Mucosa of descending colon (tissue), 3 donors: ENCODE measurements at regions not wholly inside any gene's neighbourhood (a gene's known extent, or its start where the extent isn't known, plus 50 kb on each side); places are given as distances from the start of the nearest gene placed in this dataset.
"Not testable (repeated sequence)": the region's sequence is repeated elsewhere in the genome, so short reads cannot be mapped to it uniquely, and the experiment has no call there.

Experiments used
- ATAC-seq: fragments of 200-7000 bp; cut with Tn5 transposase; one replicate; pipeline ENCODE4 v1.9.1; 2020; ENCODE audit warnings: mild to moderate bottlenecking, moderate library complexity
- DNase-seq, 3 donors: peaks; one replicate each; pipeline ENCODE4 v3.0.0-alpha.2; 2020
- H3K36me3 ChIP-seq: fragments of 200-600 bp; one replicate; pipeline ENCODE4 v1.8.0; 2021; ENCODE audit warnings: low read depth, mild to moderate bottlenecking
- H3K4me1 ChIP-seq: fragments of 200-600 bp; one replicate; pipeline ENCODE4 v1.8.0; 2021; ENCODE audit warnings: low read depth, mild to moderate bottlenecking
- H3K4me3 ChIP-seq: fragments of 200-600 bp; one replicate; pipeline ENCODE4 v1.8.0; 2021; ENCODE audit warnings: mild to moderate bottlenecking
- H3K9me3 ChIP-seq: fragments of 200-600 bp; one replicate; pipeline ENCODE4 v1.8.0; 2021; ENCODE audit warnings: mild to moderate bottlenecking
- intact Hi-C, 2 donors: fragments of 100-400 bp; cut with DNase I in 1 of 2; cut with micrococcal nuclease in 1 of 2; formaldehyde crosslinking; loops; one replicate each; pipeline versions ENCODE4 v1.11.0 to v1.11.1; 2022; cut with DNase I, micrococcal nuclease
- TF ChIP-seq, protein P1 (sequence below): fragments of 200-600 bp; IDR thresholded peaks from one replicate; pipeline ENCODE4 v1.8.0; 2022; ENCODE audit warnings: antibody characterized with exemption, mild to moderate bottlenecking
- donor health status: DM: no; HTN: no; CAD: no; lungs with moderate emphysema.
- donor health status: DM: no; HTN: no; CAD: no.
- donor health status: DM: no; HTN: yes; CAD: no.

DNA sequence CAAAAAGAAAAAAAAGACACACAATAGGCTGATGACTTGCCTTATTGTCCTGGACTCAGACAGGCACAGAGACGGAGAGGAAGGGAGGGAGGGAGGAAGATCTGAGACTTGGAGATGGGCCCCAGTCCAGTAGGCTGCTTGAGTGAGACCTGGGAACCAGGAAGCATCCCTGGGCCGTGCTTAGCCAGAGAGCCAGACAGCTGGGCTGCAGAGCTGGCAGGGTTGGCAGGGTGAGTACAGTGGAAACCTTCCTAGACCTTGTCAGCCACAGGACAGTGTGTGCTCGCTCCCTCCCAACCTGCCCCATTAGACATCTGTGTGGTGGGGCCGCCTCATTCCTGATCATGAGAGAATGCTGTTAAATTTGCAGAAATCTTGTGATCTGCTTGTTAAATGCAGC is 107.9 kb upstream of the ALDH1A3 start:
- ATAC-seq (peak; percentile 25), DNase-seq (peak in 1 of 3 donors; percentile 46)
- intact Hi-C loops = no loop called here
- TF ChIP-seq, protein P1, sequence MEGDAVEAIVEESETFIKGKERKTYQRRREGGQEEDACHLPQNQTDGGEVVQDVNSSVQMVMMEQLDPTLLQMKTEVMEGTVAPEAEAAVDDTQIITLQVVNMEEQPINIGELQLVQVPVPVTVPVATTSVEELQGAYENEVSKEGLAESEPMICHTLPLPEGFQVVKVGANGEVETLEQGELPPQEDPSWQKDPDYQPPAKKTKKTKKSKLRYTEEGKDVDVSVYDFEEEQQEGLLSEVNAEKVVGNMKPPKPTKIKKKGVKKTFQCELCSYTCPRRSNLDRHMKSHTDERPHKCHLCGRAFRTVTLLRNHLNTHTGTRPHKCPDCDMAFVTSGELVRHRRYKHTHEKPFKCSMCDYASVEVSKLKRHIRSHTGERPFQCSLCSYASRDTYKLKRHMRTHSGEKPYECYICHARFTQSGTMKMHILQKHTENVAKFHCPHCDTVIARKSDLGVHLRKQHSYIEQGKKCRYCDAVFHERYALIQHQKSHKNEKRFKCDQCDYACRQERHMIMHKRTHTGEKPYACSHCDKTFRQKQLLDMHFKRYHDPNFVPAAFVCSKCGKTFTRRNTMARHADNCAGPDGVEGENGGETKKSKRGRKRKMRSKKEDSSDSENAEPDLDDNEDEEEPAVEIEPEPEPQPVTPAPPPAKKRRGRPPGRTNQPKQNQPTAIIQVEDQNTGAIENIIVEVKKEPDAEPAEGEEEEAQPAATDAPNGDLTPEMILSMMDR = no peak
- Histone ChIP-seq H3K4me3 (no peak overlapping the region), H3K4me1 (no peaks in the 10 kb centered on the region), H3K36me3 (no peaks in the 10 kb centered on the region), H3K9me3 (no peaks in the 10 kb centered on the region)

DNA sequence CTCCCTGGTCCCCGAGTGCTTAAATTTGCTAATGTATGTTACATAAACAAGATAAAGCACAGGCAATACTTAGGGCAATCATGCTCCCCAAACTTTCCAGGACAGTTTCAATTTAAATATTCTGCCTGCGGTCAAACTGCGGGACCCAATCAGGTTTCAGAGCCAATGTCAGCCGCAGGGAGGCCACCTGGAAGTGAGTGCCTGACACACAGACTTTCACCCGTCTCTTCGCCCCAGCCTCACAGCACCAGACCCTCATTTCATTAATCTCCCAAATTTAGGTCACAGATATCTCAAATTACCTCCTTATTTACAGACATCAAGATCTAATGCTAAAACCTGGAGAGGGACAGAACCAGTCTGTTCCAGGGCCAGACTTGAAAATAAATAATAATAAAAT is 107.2 kb upstream of the ALDH1A3 start:
- no peak overlapping the region for H3K4me3 ChIP-seq
- no peaks in the 10 kb centered on the region for H3K4me1 ChIP-seq
- TF ChIP-seq, protein P1 = no peak
- no peaks in the 10 kb centered on the region for H3K36me3 ChIP-seq
- ATAC-seq = no peak
- no peak for DNase-seq
- no peaks in the 10 kb centered on the region for H3K9me3 ChIP-seq
- intact Hi-C loops = no loop called here

DNA sequence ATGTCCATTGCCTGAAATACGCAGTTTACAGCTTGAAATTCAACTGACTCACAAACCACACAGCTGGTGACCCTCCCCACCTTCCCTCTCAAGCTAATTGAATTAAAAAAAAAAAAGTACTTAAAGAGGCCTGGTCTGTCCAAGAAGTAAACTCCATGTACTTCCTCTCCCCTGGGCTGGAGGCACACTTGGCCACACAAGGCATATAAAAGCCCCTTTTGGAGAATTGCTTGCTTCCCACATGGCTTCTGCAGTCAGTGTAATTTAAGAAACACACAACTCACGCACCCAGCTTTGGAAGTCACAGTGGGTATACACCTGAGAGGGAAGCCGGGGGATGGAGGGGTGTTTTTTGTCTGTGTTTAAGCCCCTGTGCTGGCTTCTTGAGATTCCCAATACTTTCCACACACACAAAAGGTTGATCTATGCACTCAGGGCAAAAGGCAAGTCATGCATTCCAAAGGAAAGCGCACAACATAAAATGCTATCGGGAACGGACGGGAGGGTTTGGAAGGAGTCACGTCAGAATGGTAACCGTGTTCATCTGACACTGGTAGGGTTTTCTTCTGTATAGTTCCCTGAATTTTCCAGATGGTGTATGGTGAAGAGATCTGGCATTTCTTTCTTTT is 106.6 kb upstream of the ALDH1A3 start:
- intact Hi-C loops = no loop called here
- Histone ChIP-seq H3K36me3 (no peaks in the 10 kb centered on the region), H3K4me1 (no peaks in the 10 kb centered on the region), H3K9me3 (no peaks in the 10 kb centered on the region), H3K4me3 (no peak overlapping the region)
- TF ChIP-seq, protein P1 = no peak
- ATAC-seq = peak; percentile 8
- no peak for DNase-seq

DNA sequence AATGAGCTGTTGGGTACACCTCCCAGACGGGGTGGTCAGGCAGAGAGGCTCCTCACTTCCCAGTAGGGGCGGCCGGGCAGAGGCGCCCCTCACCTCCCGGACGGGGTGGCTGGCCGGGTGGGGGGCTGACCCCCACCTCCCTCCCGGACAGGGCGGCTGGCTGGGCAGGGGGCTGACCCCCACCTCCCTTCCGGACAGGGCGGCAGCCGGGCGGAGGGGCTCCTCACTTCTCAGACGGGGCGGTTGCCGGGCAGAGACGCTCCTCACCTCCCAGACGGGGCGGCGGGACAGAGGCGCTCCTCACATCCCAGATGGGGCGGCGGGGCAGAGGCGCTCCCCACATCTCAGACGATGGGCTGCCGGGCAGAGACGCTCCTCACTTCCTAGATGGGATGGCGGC is 105.6 kb upstream of the ALDH1A3 start:
- DNase-seq = peak in 1 of 3 donors; percentile 30
- H3K4me3 ChIP-seq, H3K36me3 ChIP-seq, H3K4me1 ChIP-seq, intact Hi-C loops, ATAC-seq, H3K9me3 ChIP-seq: not testable (repeated sequence)

DNA sequence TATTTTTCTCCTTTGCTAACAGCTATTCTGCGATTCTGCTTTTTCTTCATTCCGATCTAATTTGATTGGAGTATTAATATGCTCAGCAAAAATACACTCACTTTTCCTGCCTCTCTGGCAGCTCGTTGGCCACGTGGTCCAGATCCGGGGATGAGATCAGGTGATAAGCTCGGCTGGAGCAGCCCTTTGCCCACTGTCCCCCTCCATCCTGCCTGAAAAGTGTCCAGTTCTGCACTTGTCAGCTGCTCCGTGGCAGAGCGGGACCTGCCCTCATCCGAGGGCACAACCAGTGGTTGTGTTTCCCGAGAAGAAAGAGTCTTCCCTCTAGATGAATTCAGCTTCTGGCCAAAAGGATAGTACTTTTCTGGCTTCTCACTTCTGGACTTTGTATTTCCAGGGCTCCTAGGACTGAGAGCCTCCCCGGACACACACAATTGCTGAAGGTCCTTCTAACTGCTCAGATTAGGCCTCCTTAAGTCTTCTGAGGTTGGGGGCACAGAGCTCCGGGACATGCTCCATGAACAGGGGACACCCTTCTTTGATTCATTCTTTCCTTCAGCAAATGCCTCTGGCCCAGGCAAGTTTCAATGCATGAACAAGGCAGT is 103.9 kb upstream of the ALDH1A3 start:
- Histone ChIP-seq H3K4me3 (no peak overlapping the region), H3K9me3 (no peaks in the 10 kb centered on the region), H3K4me1 (no peaks in the 10 kb centered on the region), H3K36me3 (no peaks in the 10 kb centered on the region)
- ATAC-seq (no peak), DNase-seq (no peak)
- TF ChIP-seq, protein P1 = no peak
- intact Hi-C loops = no loop called here

DNA sequence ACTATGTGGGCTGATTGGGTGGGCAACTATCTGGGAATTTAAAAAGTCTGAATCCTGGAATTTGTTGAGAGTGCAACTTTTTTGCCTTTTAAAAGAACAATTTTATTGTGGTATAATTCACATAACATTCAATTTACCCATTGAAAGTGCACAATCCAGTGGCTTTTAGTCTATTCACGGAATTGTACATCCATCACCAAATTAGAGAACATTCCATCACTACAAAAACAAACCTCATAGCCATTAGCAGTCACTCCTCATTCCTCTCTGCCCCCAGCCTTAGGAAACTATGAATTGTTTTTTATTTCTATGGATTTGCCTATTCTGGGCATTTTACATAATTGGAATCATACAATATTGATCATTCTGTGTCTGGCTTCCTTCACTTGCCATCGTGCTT is 101.8 kb upstream of the ALDH1A3 start:
- no peaks in the 10 kb centered on the region for H3K4me1 ChIP-seq
- ATAC-seq (no peak), DNase-seq (no peak)
- no peaks in the 10 kb centered on the region for H3K9me3 ChIP-seq
- no peak overlapping the region for H3K4me3 ChIP-seq
- H3K36me3 ChIP-seq = no peaks in the 10 kb centered on the region
- intact Hi-C loops = no loop called here
- TF ChIP-seq, protein P1 = no peak
